ENCODE measurements at regions not wholly inside any gene's neighbourhood (a gene's known extent, or its start where the extent isn't known, plus 50 kb on each side); places are given as distances from the start of the nearest gene placed in this dataset.

DNA sequence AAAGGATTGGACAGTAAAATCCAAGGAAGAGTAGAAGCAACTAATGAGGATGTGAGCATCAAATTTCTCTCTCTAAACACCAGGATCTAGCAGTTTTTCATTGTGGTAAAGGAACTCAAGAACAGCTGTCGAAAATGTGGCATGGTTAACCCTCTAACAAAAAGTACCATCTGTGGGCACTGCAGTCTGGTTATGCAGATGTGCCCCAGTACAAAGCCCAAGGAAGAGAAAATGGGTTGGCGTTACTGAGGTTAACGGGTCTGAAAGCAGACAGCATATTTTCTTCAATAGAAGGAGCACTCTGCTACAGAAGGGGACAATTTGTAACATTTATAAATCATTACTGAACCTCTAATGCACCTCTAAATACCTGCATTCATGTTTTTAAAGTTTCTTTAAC lies 253.0 kb upstream of the HNRNPA3 start:
- ChIA-PET CTCF (interaction anchor here (0.5 to 1.6 kb wide), 2 partner anchors 49 to 189 kb away, joined by 3 to 4 read pairs; no protein-coding TSS in a partner anchor), POLR2A (no interaction called here)
- H3K4me1 ChIP-seq (ENCODE audit: control insufficient read depth, insufficient read depth, low read length): no peaks in the 10 kb centered on the region
- H3K4me3 ChIP-seq (ENCODE audit: low read depth, low read length): no peak overlapping the region
- TF ChIP-seq, protein P1, sequence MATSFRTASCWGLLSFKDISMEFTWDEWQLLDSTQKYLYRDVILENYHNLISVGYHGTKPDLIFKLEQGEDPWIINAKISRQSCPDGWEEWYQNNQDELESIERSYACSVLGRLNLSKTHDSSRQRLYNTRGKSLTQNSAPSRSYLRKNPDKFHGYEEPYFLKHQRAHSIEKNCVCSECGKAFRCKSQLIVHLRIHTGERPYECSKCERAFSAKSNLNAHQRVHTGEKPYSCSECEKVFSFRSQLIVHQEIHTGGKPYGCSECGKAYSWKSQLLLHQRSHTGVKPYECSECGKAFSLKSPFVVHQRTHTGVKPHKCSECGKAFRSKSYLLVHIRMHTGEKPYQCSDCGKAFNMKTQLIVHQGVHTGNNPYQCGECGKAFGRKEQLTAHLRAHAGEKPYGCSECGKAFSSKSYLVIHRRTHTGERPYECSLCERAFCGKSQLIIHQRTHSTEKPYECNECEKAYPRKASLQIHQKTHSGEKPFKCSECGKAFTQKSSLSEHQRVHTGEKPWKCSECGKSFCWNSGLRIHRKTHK (tag by site-specific recombination; IDR thresholded peaks at IDR 0.05): no peak
- TF ChIP-seq, protein P2, sequence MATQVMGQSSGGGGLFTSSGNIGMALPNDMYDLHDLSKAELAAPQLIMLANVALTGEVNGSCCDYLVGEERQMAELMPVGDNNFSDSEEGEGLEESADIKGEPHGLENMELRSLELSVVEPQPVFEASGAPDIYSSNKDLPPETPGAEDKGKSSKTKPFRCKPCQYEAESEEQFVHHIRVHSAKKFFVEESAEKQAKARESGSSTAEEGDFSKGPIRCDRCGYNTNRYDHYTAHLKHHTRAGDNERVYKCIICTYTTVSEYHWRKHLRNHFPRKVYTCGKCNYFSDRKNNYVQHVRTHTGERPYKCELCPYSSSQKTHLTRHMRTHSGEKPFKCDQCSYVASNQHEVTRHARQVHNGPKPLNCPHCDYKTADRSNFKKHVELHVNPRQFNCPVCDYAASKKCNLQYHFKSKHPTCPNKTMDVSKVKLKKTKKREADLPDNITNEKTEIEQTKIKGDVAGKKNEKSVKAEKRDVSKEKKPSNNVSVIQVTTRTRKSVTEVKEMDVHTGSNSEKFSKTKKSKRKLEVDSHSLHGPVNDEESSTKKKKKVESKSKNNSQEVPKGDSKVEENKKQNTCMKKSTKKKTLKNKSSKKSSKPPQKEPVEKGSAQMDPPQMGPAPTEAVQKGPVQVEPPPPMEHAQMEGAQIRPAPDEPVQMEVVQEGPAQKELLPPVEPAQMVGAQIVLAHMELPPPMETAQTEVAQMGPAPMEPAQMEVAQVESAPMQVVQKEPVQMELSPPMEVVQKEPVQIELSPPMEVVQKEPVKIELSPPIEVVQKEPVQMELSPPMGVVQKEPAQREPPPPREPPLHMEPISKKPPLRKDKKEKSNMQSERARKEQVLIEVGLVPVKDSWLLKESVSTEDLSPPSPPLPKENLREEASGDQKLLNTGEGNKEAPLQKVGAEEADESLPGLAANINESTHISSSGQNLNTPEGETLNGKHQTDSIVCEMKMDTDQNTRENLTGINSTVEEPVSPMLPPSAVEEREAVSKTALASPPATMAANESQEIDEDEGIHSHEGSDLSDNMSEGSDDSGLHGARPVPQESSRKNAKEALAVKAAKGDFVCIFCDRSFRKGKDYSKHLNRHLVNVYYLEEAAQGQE (tag by site-specific recombination; IDR thresholded peaks at IDR 0.05): no peak
- TF ChIP-seq, protein P3, sequence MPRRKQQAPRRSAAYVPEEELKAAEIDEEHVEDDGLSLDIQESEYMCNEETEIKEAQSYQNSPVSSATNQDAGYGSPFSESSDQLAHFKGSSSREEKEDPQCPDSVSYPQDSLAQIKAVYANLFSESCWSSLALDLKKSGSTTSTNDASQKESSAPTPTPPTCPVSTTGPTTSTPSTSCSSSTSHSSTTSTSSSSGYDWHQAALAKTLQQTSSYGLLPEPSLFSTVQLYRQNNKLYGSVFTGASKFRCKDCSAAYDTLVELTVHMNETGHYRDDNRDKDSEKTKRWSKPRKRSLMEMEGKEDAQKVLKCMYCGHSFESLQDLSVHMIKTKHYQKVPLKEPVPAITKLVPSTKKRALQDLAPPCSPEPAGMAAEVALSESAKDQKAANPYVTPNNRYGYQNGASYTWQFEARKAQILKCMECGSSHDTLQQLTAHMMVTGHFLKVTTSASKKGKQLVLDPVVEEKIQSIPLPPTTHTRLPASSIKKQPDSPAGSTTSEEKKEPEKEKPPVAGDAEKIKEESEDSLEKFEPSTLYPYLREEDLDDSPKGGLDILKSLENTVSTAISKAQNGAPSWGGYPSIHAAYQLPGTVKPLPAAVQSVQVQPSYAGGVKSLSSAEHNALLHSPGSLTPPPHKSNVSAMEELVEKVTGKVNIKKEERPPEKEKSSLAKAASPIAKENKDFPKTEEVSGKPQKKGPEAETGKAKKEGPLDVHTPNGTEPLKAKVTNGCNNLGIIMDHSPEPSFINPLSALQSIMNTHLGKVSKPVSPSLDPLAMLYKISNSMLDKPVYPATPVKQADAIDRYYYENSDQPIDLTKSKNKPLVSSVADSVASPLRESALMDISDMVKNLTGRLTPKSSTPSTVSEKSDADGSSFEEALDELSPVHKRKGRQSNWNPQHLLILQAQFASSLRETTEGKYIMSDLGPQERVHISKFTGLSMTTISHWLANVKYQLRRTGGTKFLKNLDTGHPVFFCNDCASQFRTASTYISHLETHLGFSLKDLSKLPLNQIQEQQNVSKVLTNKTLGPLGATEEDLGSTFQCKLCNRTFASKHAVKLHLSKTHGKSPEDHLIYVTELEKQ (tag by site-specific recombination; IDR thresholded peaks at IDR 0.05; ENCODE audit: borderline replicate concordance): no peak
- TF ChIP-seq ZNF202 (tag by site-specific recombination; IDR thresholded peaks at IDR 0.05; ENCODE audit: borderline replicate concordance) (no peak), HOXC10 (CRISPR knock-in tag; IDR thresholded peaks at IDR 0.05) (no peak), ZNF311 (tag by site-specific recombination; IDR thresholded peaks at IDR 0.05; ENCODE audit: borderline replicate concordance) (no peak), ZNF239 (tag by site-specific recombination; IDR thresholded peaks at IDR 0.05) (no peak), RBAK (tag by site-specific recombination; IDR thresholded peaks at IDR 0.05) (no peak), ZNF223 (tag by site-specific recombination; IDR thresholded peaks at IDR 0.05) (no peak), ZNF121 (tag by site-specific recombination; IDR thresholded peaks at IDR 0.05) (no peak), SP3 (tag by site-specific recombination; IDR thresholded peaks at IDR 0.05) (no peak), ZNF747 (tag by site-specific recombination; IDR thresholded peaks at IDR 0.05) (no peak)
- TF ChIP-seq, protein P4, sequence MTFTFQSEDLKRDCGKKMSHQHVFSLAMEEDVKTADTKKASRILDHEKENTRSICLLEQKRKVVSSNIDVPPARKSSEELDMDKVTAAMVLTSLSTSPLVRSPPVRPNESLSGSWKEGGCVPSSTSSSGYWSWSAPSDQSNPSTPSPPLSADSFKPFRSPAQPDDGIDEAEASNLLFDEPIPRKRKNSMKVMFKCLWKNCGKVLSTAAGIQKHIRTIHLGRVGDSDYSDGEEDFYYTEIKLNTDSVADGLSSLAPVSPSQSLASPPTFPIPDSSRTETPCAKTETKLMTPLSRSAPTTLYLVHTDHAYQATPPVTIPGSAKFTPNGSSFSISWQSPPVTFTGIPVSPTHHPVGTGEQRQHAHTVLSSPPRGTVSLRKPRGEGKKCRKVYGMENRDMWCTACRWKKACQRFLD (tag by site-specific recombination; IDR thresholded peaks at IDR 0.05): no peak
- TF ChIP-seq, protein P5, sequence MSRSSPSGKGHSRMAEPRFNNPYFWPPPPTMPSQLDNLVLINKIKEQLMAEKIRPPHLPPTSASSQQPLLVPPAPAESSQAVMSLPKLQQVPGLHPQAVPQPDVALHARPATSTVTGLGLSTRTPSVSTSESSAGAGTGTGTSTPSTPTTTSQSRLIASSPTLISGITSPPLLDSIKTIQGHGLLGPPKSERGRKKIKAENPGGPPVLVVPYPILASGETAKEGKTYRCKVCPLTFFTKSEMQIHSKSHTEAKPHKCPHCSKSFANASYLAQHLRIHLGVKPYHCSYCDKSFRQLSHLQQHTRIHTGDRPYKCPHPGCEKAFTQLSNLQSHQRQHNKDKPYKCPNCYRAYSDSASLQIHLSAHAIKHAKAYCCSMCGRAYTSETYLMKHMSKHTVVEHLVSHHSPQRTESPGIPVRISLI (tag by site-specific recombination; IDR thresholded peaks at IDR 0.05): no peak
- TF ChIP-seq, protein P6, sequence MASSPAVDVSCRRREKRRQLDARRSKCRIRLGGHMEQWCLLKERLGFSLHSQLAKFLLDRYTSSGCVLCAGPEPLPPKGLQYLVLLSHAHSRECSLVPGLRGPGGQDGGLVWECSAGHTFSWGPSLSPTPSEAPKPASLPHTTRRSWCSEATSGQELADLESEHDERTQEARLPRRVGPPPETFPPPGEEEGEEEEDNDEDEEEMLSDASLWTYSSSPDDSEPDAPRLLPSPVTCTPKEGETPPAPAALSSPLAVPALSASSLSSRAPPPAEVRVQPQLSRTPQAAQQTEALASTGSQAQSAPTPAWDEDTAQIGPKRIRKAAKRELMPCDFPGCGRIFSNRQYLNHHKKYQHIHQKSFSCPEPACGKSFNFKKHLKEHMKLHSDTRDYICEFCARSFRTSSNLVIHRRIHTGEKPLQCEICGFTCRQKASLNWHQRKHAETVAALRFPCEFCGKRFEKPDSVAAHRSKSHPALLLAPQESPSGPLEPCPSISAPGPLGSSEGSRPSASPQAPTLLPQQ (tag by site-specific recombination; IDR thresholded peaks at IDR 0.05): no peak
- TF ChIP-seq, protein P7, sequence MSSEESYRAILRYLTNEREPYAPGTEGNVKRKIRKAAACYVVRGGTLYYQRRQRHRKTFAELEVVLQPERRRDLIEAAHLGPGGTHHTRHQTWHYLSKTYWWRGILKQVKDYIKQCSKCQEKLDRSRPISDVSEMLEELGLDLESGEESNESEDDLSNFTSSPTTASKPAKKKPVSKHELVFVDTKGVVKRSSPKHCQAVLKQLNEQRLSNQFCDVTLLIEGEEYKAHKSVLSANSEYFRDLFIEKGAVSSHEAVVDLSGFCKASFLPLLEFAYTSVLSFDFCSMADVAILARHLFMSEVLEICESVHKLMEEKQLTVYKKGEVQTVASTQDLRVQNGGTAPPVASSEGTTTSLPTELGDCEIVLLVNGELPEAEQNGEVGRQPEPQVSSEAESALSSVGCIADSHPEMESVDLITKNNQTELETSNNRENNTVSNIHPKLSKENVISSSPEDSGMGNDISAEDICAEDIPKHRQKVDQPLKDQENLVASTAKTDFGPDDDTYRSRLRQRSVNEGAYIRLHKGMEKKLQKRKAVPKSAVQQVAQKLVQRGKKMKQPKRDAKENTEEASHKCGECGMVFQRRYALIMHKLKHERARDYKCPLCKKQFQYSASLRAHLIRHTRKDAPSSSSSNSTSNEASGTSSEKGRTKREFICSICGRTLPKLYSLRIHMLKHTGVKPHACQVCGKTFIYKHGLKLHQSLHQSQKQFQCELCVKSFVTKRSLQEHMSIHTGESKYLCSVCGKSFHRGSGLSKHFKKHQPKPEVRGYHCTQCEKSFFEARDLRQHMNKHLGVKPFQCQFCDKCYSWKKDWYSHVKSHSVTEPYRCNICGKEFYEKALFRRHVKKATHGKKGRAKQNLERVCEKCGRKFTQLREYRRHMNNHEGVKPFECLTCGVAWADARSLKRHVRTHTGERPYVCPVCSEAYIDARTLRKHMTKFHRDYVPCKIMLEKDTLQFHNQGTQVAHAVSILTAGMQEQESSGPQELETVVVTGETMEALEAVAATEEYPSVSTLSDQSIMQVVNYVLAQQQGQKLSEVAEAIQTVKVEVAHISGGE (tag by site-specific recombination; conservative IDR thresholded peaks at IDR 0.05; ENCODE audit: low read depth): no peak
- TF ChIP-seq, protein P8, sequence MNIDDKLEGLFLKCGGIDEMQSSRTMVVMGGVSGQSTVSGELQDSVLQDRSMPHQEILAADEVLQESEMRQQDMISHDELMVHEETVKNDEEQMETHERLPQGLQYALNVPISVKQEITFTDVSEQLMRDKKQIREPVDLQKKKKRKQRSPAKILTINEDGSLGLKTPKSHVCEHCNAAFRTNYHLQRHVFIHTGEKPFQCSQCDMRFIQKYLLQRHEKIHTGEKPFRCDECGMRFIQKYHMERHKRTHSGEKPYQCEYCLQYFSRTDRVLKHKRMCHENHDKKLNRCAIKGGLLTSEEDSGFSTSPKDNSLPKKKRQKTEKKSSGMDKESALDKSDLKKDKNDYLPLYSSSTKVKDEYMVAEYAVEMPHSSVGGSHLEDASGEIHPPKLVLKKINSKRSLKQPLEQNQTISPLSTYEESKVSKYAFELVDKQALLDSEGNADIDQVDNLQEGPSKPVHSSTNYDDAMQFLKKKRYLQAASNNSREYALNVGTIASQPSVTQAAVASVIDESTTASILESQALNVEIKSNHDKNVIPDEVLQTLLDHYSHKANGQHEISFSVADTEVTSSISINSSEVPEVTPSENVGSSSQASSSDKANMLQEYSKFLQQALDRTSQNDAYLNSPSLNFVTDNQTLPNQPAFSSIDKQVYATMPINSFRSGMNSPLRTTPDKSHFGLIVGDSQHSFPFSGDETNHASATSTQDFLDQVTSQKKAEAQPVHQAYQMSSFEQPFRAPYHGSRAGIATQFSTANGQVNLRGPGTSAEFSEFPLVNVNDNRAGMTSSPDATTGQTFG (tag by site-specific recombination; IDR thresholded peaks at IDR 0.05; ENCODE audit: borderline replicate concordance): no peak
- H3K9me3 ChIP-seq (ENCODE audit: control insufficient read depth, insufficient read depth, low read depth, low read length): no peaks in the 10 kb centered on the region
- no peaks in the 10 kb centered on the region for H3K36me3 ChIP-seq (ENCODE audit: control insufficient read depth in 2 of 2, insufficient read depth in 1 of 2, low read length in 2 of 2)
- no peak overlapping the region for H3K27ac ChIP-seq (ENCODE audit: extremely low read depth, low read depth, low read length)
